Urothelium cell line (cell line): ENCODE measurements at regions not wholly inside any gene's neighbourhood (a gene's known extent, or its start where the extent isn't known, plus 50 kb on each side); places are given as distances from the start of the nearest gene placed in this dataset.

Experiments
- DNase-seq: peaks from one replicate; pipeline ENCODE4 v3.0.0; 2011; ENCODE audit warnings: low spot score, mixed read lengths
- FAIRE-seq: peaks from 2 replicates; lab custom pipeline; 2011; peaks lifted over from hg19 to GRCh38; lab: Jason Lieb, UNC

DNA sequence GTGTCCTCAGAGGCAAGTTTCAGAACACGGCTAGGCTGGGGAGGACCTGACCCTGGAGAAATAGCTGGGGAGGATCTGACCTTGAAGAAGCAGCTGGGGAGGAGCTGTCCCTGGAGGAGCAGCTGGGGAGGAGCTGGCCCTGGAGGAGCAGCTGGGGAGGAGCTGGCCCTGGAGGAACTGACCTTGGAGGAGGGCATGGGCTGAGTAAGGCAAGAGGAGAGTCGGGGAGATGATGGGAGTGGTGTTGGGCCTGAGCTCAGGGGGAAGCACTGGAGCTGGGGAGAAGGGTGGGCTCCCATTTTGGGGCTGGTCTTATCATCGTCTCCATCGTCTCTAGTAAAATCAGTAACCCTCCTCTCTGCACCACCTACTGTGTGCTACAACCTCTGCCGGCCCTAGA is 179.8 kb upstream of the SHH start:
- DNase-seq (no peak), FAIRE-seq (no peak)

DNA sequence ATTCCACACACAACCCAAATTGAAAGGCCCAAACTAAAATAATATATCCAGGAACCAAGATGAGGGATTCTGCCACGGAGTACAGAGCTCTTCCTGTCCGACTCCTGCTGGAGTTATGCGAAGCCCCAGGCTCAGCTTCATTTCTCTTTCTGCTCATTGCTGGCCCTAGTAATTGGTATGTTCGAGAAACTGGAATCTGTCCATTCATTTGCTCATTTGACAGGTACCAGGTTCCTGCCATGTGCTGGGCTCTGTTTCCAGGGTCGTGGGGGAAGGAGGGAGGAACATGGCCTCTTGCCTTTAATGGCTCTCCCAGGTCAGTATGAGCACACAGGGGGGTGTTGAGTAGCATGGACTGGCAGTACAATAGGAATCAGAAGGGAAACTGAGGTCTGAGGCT is 179.2 kb upstream of the SHH start:
- no peak for DNase-seq
- no peak for FAIRE-seq

DNA sequence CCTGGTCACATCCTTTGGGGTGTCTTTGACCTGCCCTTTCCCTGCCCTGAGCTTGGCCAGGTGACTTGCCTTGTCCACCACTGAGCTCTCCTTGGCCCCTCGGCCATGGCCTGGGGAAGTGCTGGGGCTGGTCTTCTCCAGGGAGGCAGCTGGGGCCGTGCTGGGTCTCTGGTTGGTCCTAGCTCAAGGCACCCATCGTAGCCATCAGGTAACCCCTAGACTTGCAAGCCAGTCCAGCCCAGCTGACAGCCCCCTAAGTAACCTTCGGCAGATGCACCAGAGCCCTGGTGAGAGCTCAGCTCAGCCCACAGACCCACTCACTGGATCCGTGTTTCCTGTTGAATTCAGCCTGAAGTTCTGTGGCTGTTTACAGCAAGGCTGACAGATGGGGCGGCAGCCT is 176.2 kb upstream of the SHH start:
- FAIRE-seq (no peak), DNase-seq (no peak)

DNA sequence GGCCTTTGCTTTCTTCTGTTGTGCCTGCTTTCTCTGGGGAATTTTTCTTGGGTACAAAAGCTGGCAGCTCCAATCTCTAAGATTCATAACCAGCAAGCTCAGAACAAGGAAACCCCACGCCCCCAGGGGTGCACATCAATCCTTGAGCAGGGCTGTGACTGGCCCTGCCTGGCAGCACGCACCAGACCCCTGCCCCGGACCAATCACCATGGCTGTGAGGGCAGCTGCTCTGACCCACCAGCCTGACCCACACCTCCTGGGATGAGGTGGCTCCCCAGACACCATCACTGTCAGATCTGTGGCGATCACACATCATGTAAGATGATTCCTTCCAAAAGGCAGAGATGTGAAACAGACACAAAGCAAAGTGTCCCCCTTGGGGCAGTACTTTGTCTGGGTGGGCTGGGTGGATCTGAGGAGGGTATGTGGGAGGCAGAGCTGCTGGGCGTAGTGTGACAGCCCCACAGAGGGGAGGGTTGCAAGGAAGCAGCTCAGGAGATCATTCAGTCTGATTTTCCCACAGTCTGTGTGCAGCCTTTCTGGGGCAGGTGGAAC is 175.5 kb upstream of the SHH start:
- FAIRE-seq: no peak
- DNase-seq: no peak

DNA sequence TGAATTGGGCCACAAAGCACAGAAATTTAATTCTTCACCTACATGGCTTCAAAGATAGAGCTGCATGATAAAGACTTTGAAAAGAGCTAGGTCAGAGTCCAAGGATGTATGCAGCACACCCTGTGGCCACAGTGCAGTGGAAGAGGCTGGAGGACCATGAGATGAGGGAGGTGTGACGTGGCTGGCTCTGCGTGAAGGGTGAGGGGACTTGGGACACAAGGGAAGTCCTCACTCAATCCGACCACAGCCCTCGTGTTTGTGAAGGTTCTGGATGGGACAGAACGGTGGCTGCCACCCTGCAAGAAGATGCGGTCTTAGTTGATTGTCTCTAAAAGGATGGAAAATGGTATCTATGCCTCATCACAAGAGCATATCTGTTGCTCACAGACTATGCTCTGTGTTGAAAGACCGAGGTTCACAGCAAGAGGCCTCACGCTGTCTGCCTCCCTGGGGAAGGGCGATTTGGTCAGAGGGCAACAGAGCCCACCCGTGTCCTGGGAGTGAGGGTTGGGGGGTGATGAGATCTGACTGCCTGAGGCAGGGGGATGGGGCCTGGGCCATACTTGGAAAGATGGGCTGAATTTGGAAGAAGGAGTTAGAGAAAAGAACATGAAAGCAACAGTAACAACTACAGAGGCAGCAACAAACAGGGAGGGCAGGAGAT is 174.4 kb upstream of the SHH start:
- DNase-seq (no peak), FAIRE-seq (no peak)

DNA sequence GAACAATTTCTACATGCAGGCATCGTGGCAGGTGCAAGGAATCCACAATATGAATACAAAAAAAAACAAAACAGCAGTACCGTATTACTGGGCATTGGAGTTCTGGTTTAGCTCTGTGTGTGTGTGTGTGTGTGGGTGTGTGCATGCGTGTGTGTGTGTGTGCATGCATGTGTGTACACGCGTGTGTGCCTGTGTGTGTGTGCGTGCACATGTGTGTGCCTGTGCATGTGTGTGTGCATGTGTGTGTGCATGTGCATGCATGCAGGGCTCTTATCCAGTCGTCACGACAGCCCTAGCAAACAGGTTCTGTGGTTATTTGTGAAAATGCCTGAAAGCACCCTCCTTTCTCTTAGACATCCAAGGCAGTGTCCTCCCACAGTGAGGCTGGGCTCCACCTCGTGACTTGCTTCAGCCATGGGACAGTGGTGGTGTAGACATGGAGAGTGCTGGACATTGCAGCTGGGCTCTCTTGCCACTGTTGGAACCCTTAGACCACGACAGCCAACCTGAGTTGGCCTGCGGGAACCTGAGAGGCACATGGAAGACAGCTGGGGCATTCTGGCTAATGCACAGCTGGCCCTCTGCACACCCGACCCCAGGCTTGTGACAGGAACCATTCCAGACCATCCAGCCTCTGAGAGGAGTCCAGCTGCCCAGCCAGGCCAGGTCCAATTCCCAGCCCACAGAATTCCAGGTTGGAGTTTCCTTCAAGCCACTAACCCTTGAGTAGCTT is 173.4 kb upstream of the SHH start:
- no peak for FAIRE-seq

DNA sequence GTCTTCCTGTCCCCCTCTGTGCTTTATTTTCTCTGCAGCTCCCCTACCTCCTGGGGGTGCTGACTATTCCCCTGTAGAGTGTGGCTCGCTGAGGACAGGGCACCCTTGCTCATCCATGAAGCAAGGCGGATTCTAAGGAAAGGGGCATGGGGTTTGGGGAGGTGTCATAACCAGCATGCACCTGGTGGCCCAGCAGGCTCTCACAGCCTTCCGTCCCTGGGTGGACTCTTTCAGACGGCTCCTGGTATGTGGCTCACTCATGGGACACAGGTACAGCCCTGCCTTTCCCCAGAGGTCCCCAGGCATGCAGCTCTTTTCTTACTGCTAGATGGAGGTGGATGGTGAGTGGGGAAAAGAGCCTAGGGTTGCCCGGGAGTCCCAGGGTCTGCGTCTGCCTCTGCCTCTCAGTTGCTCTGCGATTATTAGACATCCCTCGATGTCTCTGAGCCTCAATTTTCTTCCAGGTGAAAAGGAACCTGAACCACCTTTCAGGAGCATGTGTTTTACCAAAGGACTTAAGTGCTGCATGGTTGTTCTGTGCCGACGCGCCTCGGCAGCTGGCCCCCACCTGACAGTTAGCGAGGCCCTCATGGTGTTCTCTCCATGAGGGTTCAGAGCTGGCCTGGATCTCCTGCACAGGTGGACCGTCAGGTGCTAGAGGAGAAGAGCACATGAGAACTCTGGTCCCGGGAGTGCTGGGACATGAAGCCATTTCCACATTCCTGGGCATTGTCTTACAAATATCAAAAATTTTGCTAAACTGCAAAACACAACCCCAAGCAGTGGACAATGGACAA is 172.5 kb upstream of the SHH start:
- no peak for DNase-seq
- no peak for FAIRE-seq

More for the DNA sequence above, 173.4 kb upstream of the SHH start:
- DNase-seq: no peak

DNA sequence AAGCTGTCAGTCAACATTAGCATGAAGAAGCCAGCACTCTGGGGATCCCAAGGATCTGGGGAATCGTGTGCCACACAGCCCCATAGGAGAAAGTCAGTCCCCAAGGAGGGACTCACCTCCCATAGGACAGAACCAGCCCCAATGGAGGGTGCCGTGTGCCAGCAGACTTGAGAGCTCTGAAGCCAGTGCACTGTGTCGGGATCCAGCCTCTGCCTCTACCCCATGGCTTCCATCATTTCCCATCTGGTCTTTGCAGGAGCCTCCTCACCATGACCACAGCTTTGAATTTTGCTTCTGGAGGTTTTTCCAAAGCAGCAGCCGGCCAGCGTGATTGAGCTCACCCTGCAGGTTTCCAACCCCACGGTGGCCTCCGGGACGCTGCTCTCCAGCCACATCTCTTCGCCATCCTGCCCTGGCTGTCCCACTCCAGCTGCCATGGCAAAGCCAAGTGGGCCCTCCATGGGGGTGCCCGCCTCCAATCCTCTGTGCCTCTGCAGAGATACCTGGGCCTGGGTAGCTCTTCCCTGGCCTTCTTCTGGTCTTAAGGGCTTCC is 171.8 kb upstream of the SHH start:
- FAIRE-seq (no peak), DNase-seq (no peak)

DNA sequence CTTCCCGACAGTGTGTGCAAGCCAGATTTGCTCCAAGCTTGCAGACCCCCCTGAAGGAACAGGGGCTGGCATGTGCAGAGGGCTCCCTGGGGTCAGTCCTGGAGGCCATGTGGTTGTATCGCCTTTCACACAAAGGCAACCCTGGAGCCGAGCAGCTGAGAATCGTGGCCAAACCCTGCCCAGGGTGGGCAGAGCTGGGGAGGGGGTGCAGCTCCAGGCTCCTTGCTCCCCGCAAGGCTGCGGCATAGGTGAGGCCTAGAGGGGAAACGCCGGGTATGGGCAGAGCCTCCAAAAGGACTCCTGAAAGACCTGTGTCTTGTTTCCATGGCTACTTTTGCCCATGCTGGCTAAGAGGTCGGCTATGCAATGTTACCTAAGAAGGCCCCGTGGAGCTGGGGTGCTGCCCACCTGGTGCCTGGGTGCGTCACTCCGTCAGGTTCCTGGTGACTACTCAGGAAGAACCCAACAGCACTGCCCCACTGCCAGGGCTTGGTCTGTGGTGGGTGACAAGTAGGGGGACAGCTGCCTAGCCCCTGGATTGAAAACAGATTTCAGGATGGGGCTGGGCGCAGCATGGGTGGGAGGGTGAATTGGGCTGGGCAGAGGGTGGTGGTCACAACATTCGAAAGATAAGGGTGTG is 171.0 kb upstream of the SHH start:
- DNase-seq: no peak
- FAIRE-seq: no peak

DNA sequence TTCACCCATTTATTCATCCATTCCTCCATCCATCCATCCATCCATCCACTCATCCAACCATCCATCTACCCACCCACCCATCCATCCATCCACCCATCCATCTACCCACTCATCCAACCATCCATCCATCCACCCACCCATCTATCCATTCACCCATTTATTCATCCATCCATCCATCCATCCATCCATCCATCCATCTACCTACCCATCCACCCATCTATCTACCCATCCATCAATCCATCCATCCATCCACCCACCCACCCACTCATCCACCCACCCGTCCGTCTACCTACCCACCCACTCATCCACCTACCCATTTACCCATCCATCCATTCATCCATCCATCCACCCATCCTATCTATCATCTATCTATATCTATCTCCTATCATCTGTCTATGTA is 169.4 kb upstream of the SHH start:
- no peak for FAIRE-seq

DNA sequence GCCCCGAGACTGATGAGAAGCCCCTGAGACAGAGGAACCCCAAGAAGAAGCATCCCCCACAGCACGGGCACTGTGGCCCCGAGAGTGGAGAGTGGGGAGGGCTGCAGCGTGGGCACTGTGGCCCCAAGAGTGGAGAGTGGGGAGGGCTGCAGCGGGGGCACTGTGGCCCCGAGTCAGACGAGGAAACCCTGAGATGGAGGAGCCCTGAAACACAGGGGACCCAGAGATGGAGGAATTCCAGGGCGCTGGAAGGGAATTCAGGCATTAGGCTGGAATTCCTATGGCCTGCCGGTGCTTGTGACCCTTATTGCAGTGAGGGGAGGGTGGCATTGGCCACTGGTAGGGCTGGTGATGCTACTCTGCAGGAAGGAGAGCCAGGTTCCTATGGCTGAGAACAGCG is 168.6 kb upstream of the SHH start:
- FAIRE-seq (no peak), DNase-seq (no peak)

More for the DNA sequence above, 169.4 kb upstream of the SHH start:
- no peak for DNase-seq

DNA sequence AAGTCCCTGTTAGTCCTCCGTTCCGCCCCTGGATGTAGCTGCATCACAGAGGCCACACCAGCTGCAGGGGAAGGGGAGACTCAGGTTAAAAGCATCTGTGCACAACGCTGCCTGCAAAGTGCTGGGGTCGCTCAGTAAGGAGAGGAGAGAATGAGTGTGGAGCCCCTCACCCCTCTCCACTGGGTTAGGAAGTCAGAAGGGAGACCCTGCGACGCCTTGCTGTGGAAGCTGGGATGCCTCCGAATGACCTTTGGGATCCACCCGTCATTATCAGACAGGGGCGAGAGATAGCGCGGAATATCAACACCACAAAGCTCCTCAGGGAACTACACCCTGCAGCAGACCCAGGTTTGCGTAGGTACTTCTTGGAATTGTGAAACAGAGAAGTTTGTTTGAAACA is 167.7 kb upstream of the SHH start:
- no peak for DNase-seq
- no peak for FAIRE-seq

DNA sequence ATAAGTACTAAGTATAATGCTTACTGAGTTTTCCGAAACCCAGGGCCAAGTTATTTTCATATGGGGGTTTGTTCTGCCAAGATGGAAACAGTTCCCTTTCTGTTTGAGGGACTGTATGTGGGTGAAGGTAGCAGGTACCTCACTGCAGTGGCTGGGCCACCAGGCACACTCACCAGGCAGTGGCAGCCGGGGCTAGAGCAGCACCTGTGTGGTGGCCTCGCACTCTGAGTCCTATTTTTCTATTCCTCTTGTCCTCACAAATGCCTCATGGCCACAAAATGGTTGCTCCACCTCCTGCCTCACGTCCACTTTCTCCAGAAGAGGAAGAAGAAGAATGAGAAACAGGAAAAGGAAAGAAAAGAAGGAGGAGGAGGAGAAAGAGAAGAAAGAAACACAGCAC is 167.3 kb upstream of the SHH start:
- FAIRE-seq (no peak), DNase-seq (no peak)

DNA sequence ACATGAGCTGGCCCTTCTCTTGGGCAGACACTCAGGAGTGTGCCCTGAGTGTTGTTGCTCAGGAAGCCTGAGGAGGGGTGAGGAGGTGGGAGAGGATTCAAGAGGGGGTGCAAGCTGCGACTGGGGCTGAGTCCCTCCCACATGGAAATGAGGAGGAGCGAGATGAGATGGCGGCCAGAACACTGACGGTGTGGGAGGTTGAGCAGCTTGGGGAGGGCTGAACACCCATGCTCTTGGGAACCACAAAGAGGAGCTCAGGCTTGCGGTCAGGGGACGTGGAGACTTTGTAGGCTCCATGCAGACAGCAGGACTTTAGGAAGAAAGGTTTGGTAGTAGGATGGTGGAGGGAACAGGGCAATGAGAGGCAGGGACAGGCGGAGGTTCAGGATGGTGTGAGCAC is 163.2 kb upstream of the SHH start:
- FAIRE-seq: no peak
- DNase-seq: no peak

DNA sequence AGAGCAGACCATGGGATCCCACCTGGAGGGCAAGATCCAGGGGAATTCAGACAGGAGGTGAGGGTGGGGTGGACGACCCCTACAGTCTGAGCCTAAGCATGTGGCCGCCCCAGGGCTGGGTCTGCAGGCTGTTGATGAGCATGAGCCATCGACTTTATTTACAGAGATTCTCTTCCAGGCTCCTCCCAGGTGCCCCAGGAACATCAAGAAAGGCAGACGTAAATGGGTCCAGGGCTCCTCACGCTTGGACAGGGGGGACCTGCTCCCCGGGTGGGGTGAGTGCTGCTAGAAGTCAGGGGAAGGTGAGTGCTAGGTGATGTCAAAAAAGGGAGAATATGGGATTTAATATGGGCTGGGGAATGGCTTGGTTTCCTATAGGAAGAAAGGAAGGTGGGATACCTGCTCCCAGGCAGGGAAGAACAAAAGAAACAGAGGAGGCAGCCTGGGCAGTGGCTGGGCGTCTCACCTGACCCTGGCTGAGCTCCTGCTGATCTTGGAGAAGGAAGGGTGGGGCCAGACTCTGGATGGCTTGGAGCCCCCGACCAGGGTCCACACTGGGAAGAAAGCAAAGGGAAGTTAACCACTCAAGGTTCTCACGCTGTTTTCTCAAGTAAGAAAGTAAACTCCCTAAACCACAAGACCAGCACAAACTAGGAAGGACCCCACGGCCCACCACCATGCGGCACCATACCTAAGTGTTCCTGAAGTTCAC is 162.1 kb upstream of the SHH start:
- no peak for FAIRE-seq
- no peak for DNase-seq

DNA sequence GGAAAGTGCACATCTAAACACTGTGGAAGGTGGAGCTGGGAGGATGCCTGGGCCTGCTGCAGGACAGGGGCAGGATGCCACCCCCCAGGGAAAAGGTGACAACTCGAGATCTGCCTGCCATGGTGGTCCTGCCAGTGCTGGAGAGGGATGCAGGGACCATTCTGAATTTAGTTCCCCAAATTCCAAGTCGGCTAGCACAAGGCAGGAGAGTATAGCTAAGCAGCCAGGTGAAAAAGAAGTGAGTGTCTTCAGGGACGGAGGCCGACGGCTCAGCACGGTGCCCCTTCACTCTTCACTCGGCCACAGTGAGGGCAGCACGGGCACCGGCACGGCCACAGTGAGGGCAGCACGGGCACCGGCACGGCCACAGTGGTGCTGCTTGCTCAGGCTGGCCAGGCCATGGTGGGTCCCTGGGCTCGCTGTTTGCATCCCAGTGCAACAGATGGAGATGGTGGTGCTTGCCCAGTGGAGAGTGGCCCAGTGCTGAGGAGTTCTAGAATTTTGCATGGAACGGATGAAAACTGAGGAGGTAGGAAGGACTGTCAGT is 161.3 kb upstream of the SHH start:
- DNase-seq: no peak
- FAIRE-seq: no peak

DNA sequence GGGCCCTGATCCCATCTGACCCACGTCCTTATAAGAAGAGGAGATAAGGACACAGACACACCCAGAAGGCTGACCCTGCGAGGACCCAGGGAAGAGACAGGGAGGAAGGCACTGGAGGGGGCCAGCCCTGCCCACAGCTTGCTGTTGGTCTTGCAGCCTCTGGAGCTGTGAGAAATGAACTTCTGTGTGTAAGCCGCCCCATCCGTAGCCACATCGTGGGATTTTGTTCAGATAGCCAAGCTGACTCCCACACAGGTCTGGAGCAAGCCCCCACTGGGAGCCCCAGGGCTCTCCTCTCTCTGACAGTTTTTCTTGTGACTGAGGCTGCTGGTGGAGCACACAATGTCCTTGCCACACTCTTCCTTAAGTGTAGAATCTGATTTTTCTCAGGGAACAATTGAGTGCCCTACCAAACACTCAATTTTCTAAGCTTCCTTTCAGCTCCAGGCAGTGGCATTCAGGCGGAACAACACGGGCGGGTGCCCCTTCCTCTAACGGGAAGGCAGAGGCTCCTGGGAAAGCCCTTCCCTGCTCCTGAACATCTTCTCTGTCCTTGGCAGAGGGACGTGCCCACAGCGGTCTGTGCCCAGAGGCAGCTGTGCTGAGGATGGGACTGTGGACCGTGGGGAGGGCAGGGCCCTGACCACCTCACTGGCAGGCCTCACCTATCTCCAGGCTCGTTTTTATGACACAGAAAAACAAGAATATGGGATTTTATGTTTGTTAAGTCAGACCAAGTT is 160.6 kb upstream of the SHH start:
- FAIRE-seq: no peak
- DNase-seq: no peak

DNA sequence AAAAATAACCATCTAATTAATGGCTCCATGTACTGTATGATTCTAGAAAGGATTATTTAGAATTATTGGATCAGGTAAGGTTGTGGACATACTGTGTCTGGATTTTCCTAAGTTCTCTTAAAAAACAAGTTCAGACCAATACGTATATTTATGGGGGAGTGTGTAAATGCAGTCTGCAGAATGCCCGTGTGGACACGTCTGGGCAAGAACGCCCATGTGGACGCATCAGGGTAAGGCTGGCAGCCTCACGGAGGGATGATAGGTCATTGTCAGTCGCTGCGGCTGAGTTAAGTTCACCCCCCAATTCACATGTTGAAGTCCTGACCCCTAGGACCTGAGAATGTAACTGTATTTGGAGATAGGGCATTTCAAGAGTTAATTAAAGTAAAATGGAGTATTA is 160.0 kb upstream of the SHH start:
- DNase-seq (no peak), FAIRE-seq (no peak)

DNA sequence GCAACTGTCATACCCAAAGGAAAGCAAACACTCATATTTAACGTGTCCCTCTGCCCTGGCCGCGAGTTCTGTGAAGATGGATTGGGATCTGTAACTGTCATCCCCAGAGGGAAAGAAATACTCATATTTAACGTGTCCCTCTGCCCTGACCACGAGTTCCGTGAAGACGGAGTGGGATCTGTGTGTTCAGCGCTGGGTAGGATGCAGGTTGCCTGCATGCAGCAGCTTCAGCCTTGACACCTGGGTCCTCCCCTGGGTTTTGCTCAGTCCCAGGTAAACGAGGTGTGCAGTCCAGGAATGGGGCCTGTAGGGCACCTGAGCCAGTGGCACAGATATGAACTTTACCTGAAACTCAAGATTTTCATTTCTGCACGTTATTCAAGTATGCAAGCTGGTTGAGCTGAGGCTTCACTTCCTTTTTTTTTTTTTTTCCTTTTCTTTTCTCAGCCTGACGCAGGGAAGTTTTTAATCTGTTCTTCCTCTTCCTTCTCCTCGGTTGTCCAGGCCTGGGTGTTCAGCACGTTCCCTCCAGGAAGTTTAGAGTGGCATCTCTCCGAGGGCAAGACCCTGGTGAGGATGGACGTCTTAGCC is 159.0 kb upstream of the SHH start:
- FAIRE-seq (no peak), DNase-seq (no peak)
